Activated naive CD8-positive, alpha-beta T cell treated with anti-CD3 and anti-CD28 coated beads for 36 hours (primary cell): ENCODE measurements at regions not wholly inside any gene's neighbourhood (a gene's known extent, or its start where the extent isn't known, plus 50 kb on each side); places are given as distances from the start of the nearest gene placed in this dataset.
"Not testable (repeated sequence)": the region's sequence is repeated elsewhere in the genome, so short reads cannot be mapped to it uniquely, and the experiment has no call there.

Experiments used
- DNase-seq: peaks from one replicate; pipeline ENCODE4 v3.0.0; 2021
- H3K27ac Mint-ChIP-seq: one replicate; pipeline ENCODE4 v1.8.0; 2022; ENCODE audit warnings: mild to moderate bottlenecking, moderate library complexity, mixed read lengths
- H3K27me3 Mint-ChIP-seq: one replicate; pipeline ENCODE4 v1.8.0; 2022; ENCODE audit warnings: mild to moderate bottlenecking, mixed read lengths
- H3K36me3 Mint-ChIP-seq: one replicate; pipeline ENCODE4 v1.8.0; 2021; ENCODE audit warnings: mild to moderate bottlenecking, mixed read lengths
- H3K4me1 Mint-ChIP-seq: one replicate; pipeline ENCODE4 v1.8.0; 2021; ENCODE audit warnings: mixed read lengths
- H3K4me3 Mint-ChIP-seq: one replicate; pipeline ENCODE4 v1.8.0; 2022; ENCODE audit warnings: mild to moderate bottlenecking, moderate library complexity, mixed read lengths
- H3K9me3 Mint-ChIP-seq: one replicate; pipeline ENCODE4 v1.8.0; 2022; ENCODE audit warnings: mixed read lengths

DNA sequence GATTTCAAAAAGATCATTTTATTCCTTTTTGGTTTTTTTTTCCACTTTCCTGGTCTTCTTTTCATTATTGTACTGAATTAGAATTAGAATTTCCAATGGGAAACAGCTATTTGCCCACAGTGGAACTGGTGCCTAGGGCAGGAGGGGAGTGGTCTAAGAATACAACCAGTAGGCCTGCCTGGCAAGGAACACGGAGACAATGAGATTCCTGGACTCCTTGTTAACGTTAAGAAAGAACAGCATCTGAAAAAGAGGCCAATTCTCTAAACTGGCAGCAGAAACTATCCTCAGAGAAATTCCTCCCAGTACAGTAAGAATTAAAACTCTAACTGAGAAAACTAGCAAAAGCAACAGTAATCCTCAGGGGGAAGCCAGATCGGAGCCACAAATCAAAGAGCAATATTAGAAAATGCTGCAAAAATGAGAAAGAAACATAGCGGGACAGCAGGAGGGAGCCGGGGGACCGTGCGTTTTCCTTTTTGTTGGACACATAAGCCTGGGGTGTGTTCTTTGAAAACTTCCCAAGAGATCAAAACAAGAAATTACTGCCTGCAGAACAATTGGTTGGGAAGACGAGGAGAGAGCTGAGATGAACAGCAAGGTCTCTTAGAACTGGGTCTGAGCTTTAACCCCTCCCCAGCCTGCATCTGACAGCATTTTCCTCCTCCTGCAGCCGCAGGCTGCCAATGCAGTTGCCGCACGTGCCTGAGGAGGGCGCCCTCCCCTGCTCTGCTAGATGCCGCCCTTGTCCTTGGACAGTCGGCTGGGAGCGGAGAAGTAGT lies 776.0 kb downstream of the TSN start:
- Mint-ChIP-seq H3K4me3 (no peak overlapping the region), H3K36me3 (no peaks in the 10 kb centered on the region), H3K27ac (no peak overlapping the region), H3K9me3 (no peaks in the 10 kb centered on the region), H3K4me1 (no peaks in the 10 kb centered on the region), H3K27me3 (no peaks in the 10 kb centered on the region)
- no peak for DNase-seq

DNA sequence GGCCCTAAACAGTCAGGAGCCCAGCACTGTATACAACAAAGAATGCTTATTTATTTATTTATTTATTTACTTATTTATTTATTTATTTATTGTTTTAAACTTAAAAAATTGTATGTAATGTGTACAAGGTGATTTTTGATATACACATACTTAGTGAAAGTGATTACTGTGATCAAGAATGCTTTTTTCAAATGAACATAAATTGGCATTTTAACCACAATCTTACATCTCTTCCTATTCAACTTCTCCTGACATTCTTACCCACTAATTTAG lies 776.6 kb downstream of the TSN start:
- Mint-ChIP-seq H3K4me3 (no peak overlapping the region), H3K36me3 (no peaks in the 10 kb centered on the region), H3K27ac (no peak overlapping the region), H3K9me3 (no peaks in the 10 kb centered on the region), H3K27me3 (no peaks in the 10 kb centered on the region), H3K4me1 (no peaks in the 10 kb centered on the region)
- no peak for DNase-seq

DNA sequence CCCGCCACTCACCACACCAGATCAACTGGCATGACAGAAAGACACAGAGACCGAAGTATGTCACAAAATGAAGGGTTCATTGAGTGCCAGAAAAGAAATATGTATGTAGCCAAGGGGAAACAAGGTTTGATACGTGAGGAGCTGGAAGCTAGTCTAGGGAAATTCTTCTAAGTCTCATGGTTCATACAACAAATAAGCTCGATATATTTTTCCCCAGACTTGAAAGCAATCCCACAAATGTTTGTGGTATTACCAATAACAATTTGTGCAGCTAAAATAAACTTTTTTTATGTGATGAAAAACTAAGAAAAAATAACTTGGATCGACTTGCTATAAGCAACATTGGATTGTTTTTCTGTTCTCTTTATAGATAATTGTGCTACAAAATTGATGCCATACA lies 777.0 kb downstream of the TSN start:
- Mint-ChIP-seq H3K27me3 (no peaks in the 10 kb centered on the region), H3K36me3 (no peaks in the 10 kb centered on the region), H3K4me3 (no peak overlapping the region), H3K4me1 (no peaks in the 10 kb centered on the region), H3K27ac (no peak overlapping the region), H3K9me3 (no peaks in the 10 kb centered on the region)
- no peak for DNase-seq

DNA sequence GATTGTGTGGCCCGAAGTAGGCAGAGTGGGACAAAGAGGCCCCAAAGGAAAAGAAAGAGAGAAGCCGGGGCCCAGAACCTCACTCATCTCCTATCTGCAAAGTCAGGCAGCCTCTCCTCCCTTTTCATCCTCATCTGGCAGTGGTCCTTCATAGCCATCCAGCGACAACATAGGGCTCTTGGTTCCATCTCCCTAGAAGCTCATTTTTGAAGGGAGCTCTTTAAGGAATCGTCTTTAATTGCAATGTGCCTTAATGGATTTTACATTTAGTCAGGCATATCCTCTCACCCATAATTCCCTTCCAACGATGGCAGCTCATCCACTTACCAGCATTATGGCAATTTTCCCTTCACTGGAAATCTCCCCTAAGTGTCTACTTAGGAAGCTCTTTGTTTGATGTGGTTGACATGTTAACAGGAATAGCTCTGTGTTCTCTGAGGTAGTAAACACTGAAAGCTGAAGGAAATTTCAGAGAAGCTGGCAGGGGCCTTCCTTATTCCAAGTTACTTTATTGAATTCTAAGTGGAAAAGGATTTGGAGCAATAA lies 780.6 kb downstream of the TSN start:
- DNase-seq, result no peak
- Mint-ChIP-seq H3K9me3 (no peaks in the 10 kb centered on the region), H3K4me3 (no peak overlapping the region), H3K27ac (no peak overlapping the region), H3K36me3 (no peaks in the 10 kb centered on the region), H3K4me1 (no peaks in the 10 kb centered on the region), H3K27me3 (no peaks in the 10 kb centered on the region)

DNA sequence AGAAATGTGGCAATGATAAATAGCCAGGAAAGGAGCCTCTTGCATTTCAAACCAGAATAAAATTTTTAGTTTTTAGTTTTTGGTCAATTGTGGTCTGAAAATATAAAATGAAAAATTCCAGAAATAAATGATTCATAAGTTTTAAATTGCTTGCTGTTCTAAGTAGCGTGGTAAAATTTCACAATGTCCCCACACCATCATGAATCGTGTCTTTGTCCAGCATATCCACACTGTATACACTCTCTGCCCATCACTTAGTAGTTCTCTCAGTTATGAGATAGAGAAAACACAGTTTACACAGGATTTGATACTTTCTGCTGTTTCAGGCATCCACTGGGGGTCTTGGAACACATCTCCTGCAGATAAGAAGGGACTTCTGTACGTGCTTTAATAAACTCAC lies 783.9 kb downstream of the TSN start:
- no peaks in the 10 kb centered on the region for H3K9me3 Mint-ChIP-seq
- DNase-seq, result no peak
- H3K4me1 Mint-ChIP-seq, result no peaks in the 10 kb centered on the region
- no peaks in the 10 kb centered on the region for H3K27me3 Mint-ChIP-seq
- H3K27ac Mint-ChIP-seq, result no peak overlapping the region
- H3K4me3 Mint-ChIP-seq, result no peak overlapping the region
- no peaks in the 10 kb centered on the region for H3K36me3 Mint-ChIP-seq

DNA sequence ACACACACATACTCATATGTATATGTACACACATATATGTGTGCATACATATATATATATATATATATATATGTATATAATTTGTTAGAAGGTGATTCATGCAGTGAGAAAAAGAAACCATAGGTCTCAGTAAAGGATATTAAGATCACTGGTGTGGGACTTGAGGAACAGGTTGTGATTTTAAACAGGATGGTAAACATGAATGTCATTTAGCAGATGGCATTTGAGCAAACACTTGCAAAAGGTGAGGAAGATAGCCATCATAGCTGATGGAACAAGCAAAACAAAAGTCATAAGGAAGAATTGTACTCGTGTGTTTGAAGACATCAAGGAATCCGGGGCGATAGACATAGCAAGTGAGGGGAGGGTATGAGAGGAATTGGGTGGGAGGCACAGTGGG lies 784.5 kb downstream of the TSN start:
- Mint-ChIP-seq H3K4me3 (no peak overlapping the region), H3K4me1 (no peaks in the 10 kb centered on the region), H3K36me3 (no peaks in the 10 kb centered on the region), H3K27me3 (no peaks in the 10 kb centered on the region), H3K27ac (no peak overlapping the region), H3K9me3 (no peaks in the 10 kb centered on the region)
- no peak for DNase-seq

DNA sequence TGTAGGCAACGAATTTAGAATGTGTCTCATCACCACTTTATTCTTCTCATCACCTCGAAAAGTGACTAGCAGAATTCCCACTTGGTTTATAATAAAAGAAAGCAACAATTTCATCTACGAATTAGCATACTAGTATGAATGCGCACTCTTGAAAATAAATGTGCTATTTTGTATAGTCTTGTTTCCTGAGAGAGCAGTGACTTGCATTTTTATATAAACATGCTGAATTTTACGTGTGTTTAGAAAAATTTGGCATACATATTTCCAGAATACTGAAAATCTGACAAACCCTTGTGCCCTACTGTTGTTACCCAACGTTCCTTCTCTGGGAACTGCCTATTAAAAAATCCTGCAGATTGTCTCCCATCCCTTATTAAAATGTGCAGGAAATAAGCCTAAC lies 786.8 kb downstream of the TSN start:
- DNase-seq, result no peak
- H3K27ac Mint-ChIP-seq, result no peak overlapping the region
- no peaks in the 10 kb centered on the region for H3K9me3 Mint-ChIP-seq
- H3K4me3 Mint-ChIP-seq, result no peak overlapping the region
- no peaks in the 10 kb centered on the region for H3K27me3 Mint-ChIP-seq
- no peaks in the 10 kb centered on the region for H3K4me1 Mint-ChIP-seq
- no peaks in the 10 kb centered on the region for H3K36me3 Mint-ChIP-seq

DNA sequence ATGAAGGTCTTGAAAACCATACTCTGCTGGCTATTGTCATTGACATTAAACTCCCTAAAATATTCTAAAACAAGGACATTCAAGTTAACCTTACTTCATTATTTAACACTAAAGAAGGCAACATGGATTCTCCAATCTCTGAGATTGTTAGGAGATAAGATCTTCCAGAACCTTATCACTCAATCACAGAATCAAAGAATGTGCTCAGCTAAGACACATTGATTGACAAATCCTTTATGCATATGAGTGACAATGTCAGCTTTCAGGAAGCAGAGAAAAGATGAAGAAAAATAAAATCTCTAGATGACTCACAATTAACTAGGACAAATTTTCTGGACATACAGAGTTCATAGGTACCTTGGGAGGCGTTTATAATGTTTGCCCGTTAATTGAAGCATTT lies 787.2 kb downstream of the TSN start:
- H3K27me3 Mint-ChIP-seq, result no peaks in the 10 kb centered on the region
- DNase-seq, result no peak
- H3K4me1 Mint-ChIP-seq, result no peaks in the 10 kb centered on the region
- no peaks in the 10 kb centered on the region for H3K9me3 Mint-ChIP-seq
- no peak overlapping the region for H3K27ac Mint-ChIP-seq
- H3K4me3 Mint-ChIP-seq, result no peak overlapping the region
- H3K36me3 Mint-ChIP-seq, result no peaks in the 10 kb centered on the region

DNA sequence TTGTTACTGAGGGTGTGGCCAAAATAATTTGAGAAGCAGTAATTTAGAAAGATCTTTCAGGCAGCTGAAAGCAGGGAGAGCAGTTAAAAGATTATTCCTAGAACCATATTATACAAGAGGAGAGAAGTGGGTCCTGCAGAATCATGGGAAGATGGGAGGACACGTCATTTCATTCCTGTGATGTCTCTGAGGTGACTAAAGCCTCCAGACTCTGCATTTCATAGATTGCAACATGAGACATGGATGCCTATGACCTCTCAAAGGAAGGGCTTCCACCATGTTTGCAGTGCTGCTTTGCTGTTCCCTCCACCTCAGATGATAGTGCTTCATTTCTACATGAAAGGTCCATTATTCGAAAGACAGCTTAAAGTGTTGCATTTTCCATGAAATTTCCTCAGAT lies 788.4 kb downstream of the TSN start:
- no peak overlapping the region for H3K4me3 Mint-ChIP-seq
- H3K27me3 Mint-ChIP-seq, result no peaks in the 10 kb centered on the region
- no peak overlapping the region for H3K27ac Mint-ChIP-seq
- no peak for DNase-seq
- H3K4me1 Mint-ChIP-seq, result no peaks in the 10 kb centered on the region
- H3K36me3 Mint-ChIP-seq, result no peaks in the 10 kb centered on the region
- H3K9me3 Mint-ChIP-seq, result no peaks in the 10 kb centered on the region

DNA sequence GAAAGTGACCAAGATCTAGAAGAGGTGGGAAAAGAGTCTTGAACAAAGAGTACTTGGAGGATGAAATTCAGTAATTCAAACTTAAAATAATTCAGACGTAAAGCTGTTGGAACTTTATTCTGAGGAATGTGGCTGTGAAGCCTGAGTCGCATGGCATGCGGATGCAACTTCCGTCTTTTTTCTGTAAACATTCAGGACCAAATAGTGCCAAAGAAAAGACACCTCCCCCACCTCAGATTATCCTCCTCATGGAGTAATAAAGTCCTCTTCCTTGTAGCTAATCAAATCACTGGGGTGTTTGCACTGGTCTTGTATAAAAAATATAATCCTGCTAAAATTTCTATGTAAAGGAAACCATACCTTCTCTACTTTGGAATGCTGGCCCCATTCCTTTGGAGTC lies 790.4 kb downstream of the TSN start:
- Mint-ChIP-seq H3K27me3 (no peaks in the 10 kb centered on the region), H3K9me3 (no peaks in the 10 kb centered on the region)
- no peak for DNase-seq

DNA sequence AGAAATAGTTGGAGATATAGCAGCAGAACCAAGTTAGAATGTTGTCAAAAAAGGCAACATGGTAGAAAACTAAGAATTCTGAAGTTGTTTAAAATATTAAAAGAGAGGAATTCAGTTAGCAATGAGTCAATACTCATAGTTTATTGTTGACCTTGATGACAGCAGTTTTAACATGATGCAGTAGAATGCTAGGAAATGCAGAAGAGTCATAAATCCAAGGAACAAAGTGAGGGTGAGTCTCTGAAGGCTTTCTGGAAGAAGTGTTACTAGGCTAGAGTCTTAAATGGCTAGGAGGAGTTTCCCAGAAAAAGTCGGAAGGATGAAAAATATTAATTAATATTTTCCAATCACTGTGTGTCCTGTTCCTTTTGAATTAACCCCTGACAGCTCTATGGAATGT lies 807.3 kb downstream of the TSN start:
- no peak for DNase-seq
- Mint-ChIP-seq H3K27ac (no peak overlapping the region), H3K9me3 (no peaks in the 10 kb centered on the region), H3K4me1 (no peaks in the 10 kb centered on the region), H3K27me3 (no peaks in the 10 kb centered on the region), H3K36me3 (no peaks in the 10 kb centered on the region), H3K4me3 (no peak overlapping the region)

More for the DNA sequence above, 790.4 kb downstream of the TSN start:
- Mint-ChIP-seq H3K36me3 (no peaks in the 10 kb centered on the region), H3K27ac (no peak overlapping the region), H3K4me3 (no peak overlapping the region), H3K4me1 (no peaks in the 10 kb centered on the region)

DNA sequence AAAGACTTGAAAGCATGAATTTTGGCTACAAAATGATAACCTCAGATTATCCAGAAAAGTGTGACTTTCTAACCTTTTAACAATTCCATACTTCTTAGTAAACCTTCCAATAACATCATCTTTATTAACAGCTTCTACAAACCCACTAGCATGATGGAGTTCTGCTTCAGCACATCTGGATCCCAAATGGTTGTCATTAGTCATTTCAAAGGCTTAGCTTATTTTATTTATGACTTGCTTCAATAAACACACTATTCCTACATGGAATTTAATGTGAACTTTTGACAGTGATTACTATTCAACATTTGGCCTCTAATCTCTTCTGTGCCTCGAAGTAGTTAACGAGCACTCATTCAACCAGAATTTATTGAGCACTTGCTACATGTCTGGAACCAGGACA lies 808.3 kb downstream of the TSN start:
- H3K9me3 Mint-ChIP-seq, result no peaks in the 10 kb centered on the region
- no peak overlapping the region for H3K27ac Mint-ChIP-seq
- no peaks in the 10 kb centered on the region for H3K27me3 Mint-ChIP-seq
- H3K4me3 Mint-ChIP-seq, result no peak overlapping the region
- no peaks in the 10 kb centered on the region for H3K4me1 Mint-ChIP-seq
- H3K36me3 Mint-ChIP-seq, result no peaks in the 10 kb centered on the region
- DNase-seq, result no peak

DNA sequence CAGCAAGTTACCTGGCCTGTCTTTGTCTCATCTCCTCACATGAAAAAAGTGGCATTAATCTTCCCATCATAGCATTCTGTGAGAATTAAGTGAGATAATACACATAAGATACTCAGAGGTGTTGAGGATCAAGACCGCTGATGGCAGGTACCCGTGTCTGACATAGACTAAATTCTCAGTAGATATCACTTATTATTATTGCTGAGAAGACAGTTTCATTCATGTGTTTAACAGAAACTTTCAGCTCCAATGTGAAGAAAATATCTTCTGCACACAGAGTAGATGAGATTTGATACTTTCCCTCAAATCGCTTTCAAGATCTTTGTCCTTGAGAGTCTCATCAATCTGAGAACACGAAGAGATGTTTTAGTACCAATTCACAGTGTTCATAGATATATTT lies 809.4 kb downstream of the TSN start:
- no peak overlapping the region for H3K4me3 Mint-ChIP-seq

DNA sequence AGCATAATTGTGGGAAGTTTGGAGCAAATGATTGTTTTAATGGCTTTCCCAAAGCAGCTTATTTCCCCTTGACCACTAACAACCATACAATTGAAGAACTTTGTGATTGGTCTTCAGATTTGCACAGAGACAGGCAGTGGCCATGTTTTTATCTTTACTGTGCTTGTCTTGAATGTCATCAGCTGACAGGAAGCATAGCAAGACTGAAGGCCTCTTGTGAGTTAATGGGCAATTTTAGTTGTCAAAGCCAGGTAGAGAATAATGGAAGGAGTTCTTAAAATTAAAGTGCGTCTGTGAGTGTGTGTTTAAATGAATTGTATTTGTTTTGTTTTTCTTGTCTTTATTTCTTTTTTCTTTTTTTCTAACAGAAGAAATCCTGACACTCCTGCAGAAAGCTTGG lies 809.9 kb downstream of the TSN start:
- Mint-ChIP-seq H3K4me1 (no peaks in the 10 kb centered on the region), H3K36me3 (no peaks in the 10 kb centered on the region), H3K4me3 (no peak overlapping the region), H3K27me3 (no peaks in the 10 kb centered on the region), H3K9me3 (no peaks in the 10 kb centered on the region), H3K27ac (no peak overlapping the region)
- no peak for DNase-seq

More for the DNA sequence above, 809.4 kb downstream of the TSN start:
- no peaks in the 10 kb centered on the region for H3K4me1 Mint-ChIP-seq
- H3K36me3 Mint-ChIP-seq, result no peaks in the 10 kb centered on the region
- H3K9me3 Mint-ChIP-seq, result no peaks in the 10 kb centered on the region
- no peak overlapping the region for H3K27ac Mint-ChIP-seq
- no peak for DNase-seq
- no peaks in the 10 kb centered on the region for H3K27me3 Mint-ChIP-seq

DNA sequence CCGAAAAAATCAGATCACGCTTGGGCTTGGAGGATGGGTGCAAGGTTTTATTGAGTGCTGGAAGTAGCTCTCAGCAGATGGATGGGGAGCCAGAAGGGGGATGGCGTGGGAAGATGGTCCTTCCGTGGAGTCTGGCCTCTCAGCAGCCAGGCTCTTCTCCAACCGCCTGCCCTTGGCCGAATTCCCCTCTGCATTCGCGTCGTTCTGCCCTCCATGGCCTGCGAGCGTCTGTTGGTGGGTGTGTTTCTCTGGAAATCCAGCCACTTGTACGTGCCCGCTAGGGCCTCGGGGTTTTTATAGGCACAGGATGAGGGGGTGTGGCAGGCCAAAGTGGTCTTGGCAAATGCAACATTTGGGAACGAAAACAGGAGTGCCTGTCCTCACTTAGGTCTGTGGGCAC lies 815.2 kb downstream of the TSN start:
- Mint-ChIP-seq H3K27me3 (no peaks in the 10 kb centered on the region), H3K27ac (no peak overlapping the region), H3K4me1 (no peaks in the 10 kb centered on the region), H3K9me3 (peaks cover 3% of the 10 kb centered on the region), H3K4me3 (no peak overlapping the region), H3K36me3 (no peaks in the 10 kb centered on the region)
- DNase-seq, result no peak

DNA sequence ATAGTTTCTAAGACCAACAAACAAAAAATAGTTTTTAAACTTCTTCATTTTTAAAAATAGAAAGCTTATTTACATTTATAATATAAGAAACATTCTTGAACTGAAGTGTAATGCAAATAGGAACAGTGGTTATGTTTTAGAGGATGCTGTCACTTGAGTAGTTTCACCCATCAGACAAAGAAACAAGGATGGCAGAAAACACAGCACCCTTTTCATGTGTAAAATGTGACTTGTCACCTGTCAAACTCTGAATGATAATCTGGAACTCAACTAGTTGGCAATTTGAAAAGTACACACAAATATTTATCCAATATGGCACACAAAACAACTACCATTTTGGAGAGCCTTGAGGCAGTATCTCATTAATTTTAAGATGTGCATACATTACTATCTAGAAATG lies 816.0 kb downstream of the TSN start:
- H3K4me3 Mint-ChIP-seq, H3K27me3 Mint-ChIP-seq, H3K9me3 Mint-ChIP-seq, H3K4me1 Mint-ChIP-seq, H3K27ac Mint-ChIP-seq, H3K36me3 Mint-ChIP-seq, DNase-seq: not testable (repeated sequence)
